GM19328 (cell line): ENCODE measurements at regions not wholly inside any gene's neighbourhood (a gene's known extent, or its start where the extent isn't known, plus 50 kb on each side); places are given as distances from the start of the nearest gene placed in this dataset.
"Not testable (repeated sequence)": the region's sequence is repeated elsewhere in the genome, so short reads cannot be mapped to it uniquely, and the experiment has no call there.

ENCODE experiments used
- ATAC-seq: cut with Tn5 transposase; IDR thresholded peaks from one replicate; pipeline ENCODE4 v1.9.1; 2021; ENCODE audit warnings: mild to moderate bottlenecking, moderate library complexity; ENCODE audit not compliant: unreplicated experiment

- ATAC-seq: no peak
Observed at GRCh38 chr2:60358476-60358875, 195.0 kb downstream of the BCL11A start.

DNA sequence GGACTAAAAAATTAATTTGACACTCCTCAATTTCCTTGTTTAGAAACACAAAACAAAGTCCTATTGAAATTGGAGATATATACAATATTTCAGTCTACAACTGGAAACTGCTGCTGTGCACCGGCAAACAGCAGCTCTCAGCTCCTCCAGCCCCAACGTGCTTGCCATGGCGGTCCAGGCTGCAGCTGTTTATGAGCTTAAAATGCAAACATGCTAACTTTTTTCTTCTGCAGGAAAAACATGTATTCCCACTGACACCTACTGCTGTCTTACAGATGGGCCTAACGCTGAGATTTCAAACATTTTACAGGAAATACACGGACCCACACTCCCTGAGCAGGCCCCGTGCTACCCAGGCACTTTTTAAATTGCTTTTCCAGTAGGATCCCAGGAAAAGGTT is 195.5 kb downstream of the BCL11A start:
- no peak for ATAC-seq

GRCh38 chr2:60356346-60356745 is 197.1 kb downstream of the BCL11A start:
- no peak for ATAC-seq

- no peak for ATAC-seq
Observed at GRCh38 chr2:60355849-60356261, 197.6 kb downstream of the BCL11A start.

DNA sequence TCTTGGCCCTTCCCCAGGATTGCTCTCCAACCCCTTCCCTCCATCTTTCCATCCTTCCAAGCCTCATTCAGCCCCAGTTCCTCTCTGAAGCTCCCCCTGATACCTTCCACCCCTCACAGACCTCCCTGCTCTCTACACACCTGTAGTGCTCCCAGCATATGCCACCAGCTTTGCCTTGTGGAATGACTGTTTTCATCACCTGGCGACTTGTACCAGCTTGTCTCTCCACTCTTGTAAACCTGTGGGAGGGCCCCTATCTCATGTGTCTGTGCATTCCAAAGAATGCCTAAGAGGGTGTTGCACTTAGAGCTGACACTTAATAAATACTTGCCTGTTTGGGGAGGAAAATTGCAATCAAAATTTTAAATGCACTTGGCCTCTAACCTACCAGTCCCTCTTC is 198.7 kb downstream of the BCL11A start:
- ATAC-seq: no peak

GRCh38 chr2:60353863-60354262 is 199.6 kb downstream of the BCL11A start:
- ATAC-seq: peak; percentile 43

DNA sequence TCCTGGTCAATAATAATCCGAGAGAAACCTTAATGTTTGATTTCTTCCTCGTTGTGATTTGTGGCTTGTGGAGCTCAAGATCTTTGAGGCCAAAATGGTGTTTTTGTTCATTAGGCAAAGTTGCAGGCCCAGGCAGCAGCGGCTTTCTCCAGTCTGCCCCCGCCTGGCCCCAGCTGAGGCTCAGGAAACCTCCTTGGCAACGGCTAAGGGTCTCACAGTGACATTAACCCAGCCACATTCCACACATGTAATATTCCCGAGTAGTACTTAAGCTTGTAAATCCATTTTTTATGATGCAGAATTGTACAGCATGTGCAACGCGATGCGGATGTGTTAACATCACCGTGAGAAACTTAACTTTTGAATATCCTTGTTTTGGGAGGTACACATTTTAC is 200.1 kb downstream of the BCL11A start:
- ATAC-seq: peak; percentile 20

GRCh38 chr2:60352491-60353405 is 200.7 kb downstream of the BCL11A start:
- no peak for ATAC-seq

- ATAC-seq: no peak
Observed at GRCh38 chr2:60351802-60352201, 201.7 kb downstream of the BCL11A start.

GRCh38 chr2:60351321-60351720 is 202.1 kb downstream of the BCL11A start:
- no peak for ATAC-seq

DNA sequence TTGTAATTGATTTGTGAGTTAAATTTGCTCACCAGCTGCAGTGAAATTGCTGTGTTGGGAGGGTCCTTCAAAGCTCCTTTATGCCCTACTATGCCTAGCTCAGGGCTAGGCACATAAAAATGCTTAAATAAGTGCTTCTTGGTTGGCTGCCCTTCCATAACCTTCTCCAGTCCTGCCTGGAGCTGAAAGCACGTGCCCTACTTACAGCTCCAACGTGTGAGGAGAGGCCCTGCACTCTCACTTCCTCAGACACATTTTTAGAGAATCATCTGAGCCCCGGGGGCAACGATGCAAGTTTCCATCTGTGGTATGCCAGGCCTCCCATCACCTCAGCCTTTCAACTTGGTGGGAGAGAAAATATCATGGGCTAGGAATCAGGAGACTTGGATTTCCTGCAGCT is 202.7 kb downstream of the BCL11A start:
- ATAC-seq: no peak

DNA sequence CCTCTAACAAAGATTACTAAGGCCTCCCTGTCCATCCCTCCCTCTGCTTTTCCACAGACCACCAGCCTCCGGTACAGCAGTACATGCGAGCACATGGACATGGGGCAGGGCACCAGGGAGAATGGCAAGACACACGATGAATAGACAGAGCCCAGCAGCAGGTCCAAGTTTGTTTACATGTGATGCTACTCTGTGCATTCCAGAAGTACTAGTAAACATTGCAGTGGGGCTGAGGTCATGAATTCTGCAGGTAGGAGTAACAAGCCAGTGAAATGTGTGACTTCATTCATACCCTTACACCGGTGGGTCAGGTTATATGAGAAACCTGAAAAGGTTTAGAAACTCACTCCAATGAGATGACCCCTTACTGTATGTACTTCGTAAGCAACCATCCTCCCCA is 205.7 kb downstream of the BCL11A start:
- no peak for ATAC-seq

DNA sequence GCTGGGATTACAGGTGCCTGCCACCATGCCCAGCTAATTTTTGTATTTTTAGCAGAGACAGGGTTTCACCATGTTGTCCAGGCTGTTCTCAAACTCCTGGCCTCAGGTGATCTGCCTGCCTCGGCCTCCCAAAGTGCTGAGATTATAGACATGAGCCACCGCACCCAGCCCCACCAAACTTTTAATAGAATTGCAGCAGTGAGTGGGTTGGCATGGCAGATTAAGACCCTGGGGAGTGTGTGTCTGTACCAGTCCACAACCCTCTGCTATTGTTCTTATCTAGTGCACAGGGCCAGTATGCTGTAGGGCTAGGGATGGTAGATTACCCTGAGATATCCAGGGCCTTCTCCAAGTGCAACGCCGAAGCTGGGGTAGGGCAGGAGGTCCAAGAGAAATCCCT is 211.0 kb downstream of the BCL11A start:
- ATAC-seq: not testable (repeated sequence)

DNA sequence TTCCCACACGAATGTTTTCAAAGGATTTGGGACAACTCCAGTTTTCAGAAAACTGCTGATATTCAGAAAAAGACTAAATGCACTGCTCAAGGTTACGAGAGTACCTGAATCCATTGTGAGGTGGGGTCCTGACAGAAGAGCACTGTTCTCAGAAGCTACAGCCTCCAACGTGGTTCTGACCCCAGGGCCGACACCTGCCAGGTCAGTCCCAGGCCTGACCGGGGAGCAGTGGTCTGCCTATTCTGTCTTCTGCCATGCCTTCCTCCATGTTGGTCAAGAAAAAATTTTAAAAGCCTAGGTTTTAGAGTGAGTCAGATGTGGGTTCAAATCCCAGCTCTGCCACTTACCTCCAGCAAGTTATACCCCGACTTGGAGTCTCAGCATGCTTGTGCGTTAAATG is 212.3 kb downstream of the BCL11A start:
- ATAC-seq: no peak

- no peak for ATAC-seq
Observed at GRCh38 chr2:60339286-60339685, 214.2 kb downstream of the BCL11A start.

DNA sequence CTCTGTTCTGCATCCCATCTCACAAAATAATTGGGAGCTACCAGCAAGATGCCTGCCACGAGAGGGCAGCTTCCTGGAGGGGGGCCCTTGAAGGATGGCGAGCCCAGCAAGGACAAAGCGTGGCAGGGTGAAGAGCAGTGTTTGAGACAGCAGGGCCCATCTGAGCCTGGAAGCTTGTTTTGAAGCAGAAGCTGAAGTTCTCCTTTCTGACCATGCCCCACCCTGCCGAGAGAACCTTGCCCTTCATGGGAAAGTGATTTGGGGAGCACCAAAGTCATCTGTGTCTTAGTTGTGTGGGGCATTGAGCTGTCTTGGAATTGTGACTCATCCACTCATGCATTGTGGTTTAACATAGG is 216.3 kb downstream of the BCL11A start:
- ATAC-seq: no peak

DNA sequence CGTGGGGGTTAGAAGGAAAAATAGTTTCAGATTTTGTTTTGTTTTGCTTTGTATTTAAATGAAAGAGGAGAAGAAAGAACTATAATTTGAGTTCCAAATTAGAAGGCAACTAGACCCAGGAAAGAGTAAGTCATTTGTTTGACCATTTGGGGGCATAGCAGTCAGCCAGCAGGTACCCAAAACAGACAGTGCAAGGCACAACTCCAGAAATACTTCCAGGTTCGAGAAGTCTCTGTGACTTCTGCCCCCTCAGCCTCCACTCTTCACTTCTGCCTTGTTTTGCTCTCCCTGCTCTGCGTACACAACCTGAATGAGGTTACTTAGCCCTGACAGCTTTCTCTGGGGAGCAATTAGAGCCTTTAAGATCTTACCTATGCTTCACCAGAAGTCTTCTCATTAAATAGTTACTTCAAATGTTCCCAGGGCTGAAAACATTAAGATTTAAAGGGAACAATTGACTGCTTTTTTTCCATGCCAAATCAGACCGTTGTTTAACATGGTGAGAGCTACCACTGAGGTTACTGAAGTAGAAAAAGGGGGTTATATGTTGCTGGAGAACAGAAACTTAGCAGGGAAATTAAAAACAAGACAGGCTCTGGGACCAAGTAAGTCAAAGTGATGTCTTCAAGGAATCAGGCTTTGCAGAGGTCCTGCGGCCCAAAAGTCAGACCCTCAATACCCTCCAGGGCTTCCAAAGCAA is 216.9 kb downstream of the BCL11A start:
- no peak for ATAC-seq

GRCh38 chr2:60335533-60336237 is 217.8 kb downstream of the BCL11A start:
- no peak for ATAC-seq

DNA sequence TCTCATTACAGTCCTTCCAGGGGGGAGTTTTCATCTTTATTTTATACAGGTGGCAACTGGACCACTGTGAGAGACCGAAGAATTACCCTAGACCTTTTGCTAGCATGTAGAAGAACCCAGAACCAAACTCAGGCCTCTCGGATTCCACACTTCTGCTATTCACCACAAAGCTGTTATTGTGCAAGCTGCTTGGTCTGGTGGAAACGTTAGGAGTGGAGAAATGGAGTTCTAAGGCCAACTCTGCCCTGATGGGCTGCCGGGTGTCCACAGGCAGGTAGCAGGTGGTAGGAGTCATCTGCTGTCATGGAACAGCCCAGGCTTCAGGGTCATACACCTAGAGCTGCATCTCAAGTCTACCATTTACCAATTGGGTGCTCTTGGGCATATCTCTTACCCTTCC is 218.8 kb downstream of the BCL11A start:
- no peak for ATAC-seq

DNA sequence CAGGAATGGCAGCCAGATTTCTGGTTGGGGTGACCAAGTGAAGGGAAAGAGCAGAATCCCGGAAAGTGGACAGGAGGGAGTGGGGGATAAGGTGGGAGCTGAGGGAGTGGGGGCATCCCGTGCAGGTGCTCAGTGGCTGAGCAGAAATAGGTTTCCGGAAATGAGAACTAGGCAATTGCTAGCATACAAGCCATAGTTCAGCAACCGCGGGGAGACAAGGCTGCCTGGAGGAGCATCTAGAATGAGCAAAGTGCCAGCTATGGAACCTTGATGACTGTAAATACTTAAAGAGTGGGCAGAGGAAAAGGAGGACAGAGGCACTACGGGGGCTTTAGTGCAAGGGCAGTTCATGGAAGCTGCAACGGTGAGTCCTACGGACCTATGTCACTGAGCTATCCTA is 220.2 kb downstream of the BCL11A start:
- ATAC-seq: no peak

DNA sequence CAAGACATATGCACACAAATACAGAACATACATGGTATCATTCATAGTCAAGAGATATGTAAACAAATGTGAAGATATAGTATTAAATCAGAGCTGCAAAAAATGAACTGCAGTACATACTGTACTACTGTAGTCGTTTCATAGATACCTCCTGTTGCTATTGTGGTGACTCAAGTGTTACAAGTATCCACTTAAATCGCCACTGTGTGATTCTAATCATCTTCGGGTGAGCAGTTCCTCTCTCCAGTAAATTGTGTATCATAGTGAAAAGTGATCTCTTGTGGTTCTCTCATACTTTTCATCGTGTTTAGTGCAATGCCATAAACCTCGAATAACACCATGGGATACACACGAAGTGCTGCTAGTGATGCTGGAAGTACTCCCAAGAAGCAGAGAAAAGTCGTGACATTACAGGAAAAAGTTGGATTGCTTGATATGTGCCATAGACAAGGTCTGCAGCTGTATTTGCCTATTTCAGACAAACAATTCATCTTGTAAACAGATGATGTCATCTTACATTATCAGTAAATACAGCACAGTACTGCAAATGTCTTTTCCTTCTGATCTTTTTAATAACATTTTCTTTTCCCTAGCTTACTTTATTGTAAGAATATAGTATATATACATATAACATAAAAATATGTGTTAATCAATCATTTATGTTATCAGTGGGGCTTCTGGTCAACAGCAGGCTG is 222.2 kb downstream of the BCL11A start:
- ATAC-seq: no peak
